Left lung (tissue), 4 donors: ENCODE measurements at regions not wholly inside any gene's neighbourhood (a gene's known extent, or its start where the extent isn't known, plus 50 kb on each side); places are given as distances from the start of the nearest gene placed in this dataset.

Source experiments
- ATAC-seq: fragments of 200-7000 bp; cut with Tn5 transposase; one replicate; pipeline ENCODE4 v1.9.1; 2020; ENCODE audit warnings: moderate library complexity
- DNase-seq, 4 donors: peaks; one replicate each; pipeline ENCODE4 v3.0.0-alpha.2; 2013 to 2020
- H3K27ac ChIP-seq, 2 donors: fragments of 200-600 bp; sonication (generic) in 1 of 2; one replicate each; pipeline versions ENCODE4 v1.5.0 to v1.8.0; 2020 to 2021
- H3K27me3 ChIP-seq, 2 donors: fragments of 200-600 bp; sonication (generic) in 1 of 2; one replicate each; pipeline versions ENCODE4 v1.5.0 to v1.8.0; 2020 to 2021
- H3K36me3 ChIP-seq, 2 donors: fragments of 200-600 bp; sonication (generic) in 1 of 2; one replicate each; pipeline versions ENCODE4 v1.5.0 to v1.8.0; 2020 to 2021
- H3K4me1 ChIP-seq, 2 donors: fragments of 200-600 bp; one replicate each; pipeline ENCODE4 v1.8.0; 2021
- H3K4me3 ChIP-seq, 2 donors: fragments of 200-600 bp; sonication (generic) in 1 of 2; one replicate each; pipeline versions ENCODE4 v1.5.0 to v1.8.0; 2020 to 2021; ENCODE audit warnings: mild to moderate bottlenecking in 1 of 2
- H3K9me3 ChIP-seq, 2 donors: fragments of 200-600 bp; sonication (generic) in 1 of 2; one replicate each; pipeline versions ENCODE4 v1.5.0 to v1.8.0; 2020 to 2021
- intact Hi-C, 2 donors: fragments of 100-400 bp; cut with DNase I; formaldehyde crosslinking; loops; one replicate each; pipeline versions ENCODE4 v1.11.2 to v1.14.2; 2022
- TF ChIP-seq, protein P1 (sequence below), 2 donors: fragments of 200-600 bp; sonication (generic) in 1 of 2; IDR thresholded peaks; one replicate each; pipeline versions ENCODE4 v1.5.0 to v1.8.0; 2021; ENCODE audit warnings: antibody characterized with exemption in 2 of 2
- donor health status: DM: no; HTN: yes; CAD: no.
- donor health status: DM: no; HTN: no; CAD: no.

DNA sequence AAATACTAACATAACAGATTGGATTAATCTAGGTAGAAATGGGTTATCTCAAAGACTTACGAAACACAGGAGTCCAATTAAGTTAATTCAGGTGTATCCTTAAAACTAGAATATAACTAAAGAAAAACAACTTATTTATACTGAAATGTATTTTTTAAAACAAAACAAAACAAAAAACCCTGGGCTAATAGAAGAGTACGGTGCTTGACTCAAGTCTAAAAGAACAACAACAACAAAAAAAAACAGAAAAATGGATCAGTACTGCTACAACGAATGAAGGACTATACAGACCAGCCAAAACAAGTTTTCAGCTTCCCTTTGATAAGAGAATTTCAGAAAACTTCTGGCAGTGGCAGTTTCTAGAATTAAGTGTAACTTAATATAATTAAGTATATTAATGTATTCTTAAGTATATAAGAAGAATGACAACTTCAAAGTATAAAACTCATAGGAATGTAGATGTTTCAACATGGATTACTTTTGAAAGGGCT, 120.1 kb upstream of the EGLN3 start:
- Histone ChIP-seq H3K4me3 (no peak overlapping the region), H3K9me3 (no peaks in the 10 kb centered on the region), H3K27me3 (no peaks in the 10 kb centered on the region), H3K27ac (no peak overlapping the region), H3K4me1 (no peaks in the 10 kb centered on the region), H3K36me3 (no peaks in the 10 kb centered on the region)
- intact Hi-C loops = no loop called here
- no peak for DNase-seq
- TF ChIP-seq, protein P1, sequence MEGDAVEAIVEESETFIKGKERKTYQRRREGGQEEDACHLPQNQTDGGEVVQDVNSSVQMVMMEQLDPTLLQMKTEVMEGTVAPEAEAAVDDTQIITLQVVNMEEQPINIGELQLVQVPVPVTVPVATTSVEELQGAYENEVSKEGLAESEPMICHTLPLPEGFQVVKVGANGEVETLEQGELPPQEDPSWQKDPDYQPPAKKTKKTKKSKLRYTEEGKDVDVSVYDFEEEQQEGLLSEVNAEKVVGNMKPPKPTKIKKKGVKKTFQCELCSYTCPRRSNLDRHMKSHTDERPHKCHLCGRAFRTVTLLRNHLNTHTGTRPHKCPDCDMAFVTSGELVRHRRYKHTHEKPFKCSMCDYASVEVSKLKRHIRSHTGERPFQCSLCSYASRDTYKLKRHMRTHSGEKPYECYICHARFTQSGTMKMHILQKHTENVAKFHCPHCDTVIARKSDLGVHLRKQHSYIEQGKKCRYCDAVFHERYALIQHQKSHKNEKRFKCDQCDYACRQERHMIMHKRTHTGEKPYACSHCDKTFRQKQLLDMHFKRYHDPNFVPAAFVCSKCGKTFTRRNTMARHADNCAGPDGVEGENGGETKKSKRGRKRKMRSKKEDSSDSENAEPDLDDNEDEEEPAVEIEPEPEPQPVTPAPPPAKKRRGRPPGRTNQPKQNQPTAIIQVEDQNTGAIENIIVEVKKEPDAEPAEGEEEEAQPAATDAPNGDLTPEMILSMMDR (IDR thresholded peaks at IDR 0.05) = no peak
- ATAC-seq = no peak

GRCh38 chr14:34069854-34070582, 119.1 kb upstream of the EGLN3 start:
- intact Hi-C loops = no loop called here
- DNase-seq (no peak), ATAC-seq (no peak)
- Histone ChIP-seq H3K27me3 (no peaks in the 10 kb centered on the region), H3K36me3 (no peaks in the 10 kb centered on the region), H3K4me1 (no peaks in the 10 kb centered on the region), H3K4me3 (no peak overlapping the region), H3K9me3 (no peaks in the 10 kb centered on the region), H3K27ac (no peak overlapping the region)
- TF ChIP-seq, protein P1 (IDR thresholded peaks at IDR 0.05) = no peak

DNA sequence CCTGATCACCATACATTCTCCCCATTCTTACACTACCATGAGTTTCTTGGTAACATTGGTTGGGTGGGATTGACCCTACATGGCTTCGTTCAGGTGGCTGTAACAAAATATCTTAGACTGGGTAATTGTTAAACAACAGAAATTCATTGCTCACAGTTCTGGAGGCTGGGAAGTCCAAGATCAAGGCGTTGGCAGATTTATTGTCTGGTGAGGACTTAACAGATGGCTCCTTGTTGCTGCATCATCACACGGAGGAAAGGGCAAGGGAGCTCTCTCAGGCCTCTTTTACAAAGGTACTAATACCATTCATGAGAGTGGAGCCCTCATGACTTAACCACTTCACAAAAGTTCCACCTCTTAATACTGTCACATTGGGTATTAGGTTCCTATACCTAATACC, 116.7 kb upstream of the EGLN3 start:
- ATAC-seq (no peak), DNase-seq (no peak)
- TF ChIP-seq, protein P1 (IDR thresholded peaks at IDR 0.05) = no peak
- Histone ChIP-seq H3K4me3 (no peak overlapping the region), H3K9me3 (no peaks in the 10 kb centered on the region), H3K27ac (no peak overlapping the region), H3K4me1 (no peaks in the 10 kb centered on the region), H3K36me3 (no peaks in the 10 kb centered on the region), H3K27me3 (peaks cover 0 to 3% of the 10 kb centered on the region in 2 donors)
- intact Hi-C loops = no loop called here

GRCh38 chr14:34065690-34066391, 115.0 kb upstream of the EGLN3 start:
- DNase-seq = no peak
- Histone ChIP-seq H3K4me1 (peaks cover 0 to under 1% of the 10 kb centered on the region in 2 donors), H3K36me3 (no peaks in the 10 kb centered on the region), H3K9me3 (no peaks in the 10 kb centered on the region), H3K27ac (no peak overlapping the region), H3K4me3 (no peak overlapping the region), H3K27me3 (peaks cover 0 to 17% of the 10 kb centered on the region in 2 donors)
- ATAC-seq = no peak
- TF ChIP-seq, protein P1 (IDR thresholded peaks at IDR 0.05) = no peak
- intact Hi-C loops = no loop called here

DNA sequence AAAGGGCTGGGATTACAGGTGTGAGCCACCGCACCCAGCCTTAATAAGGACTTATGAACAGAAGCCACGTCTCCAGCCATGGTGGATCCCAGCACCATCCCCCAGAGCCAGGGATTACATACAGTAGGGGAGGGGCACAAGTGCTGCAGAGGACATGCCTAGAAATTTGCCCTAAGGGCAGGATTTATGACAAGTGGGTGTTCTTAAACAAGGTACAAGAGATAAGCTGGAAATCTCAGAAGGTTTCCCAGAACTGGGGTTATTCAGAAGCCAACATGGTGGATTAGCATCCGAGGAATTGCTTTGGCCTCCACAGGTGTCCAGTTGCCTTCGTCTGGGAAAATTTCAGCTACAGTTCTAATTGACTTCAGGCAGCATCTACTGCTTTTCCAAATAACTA, 114.4 kb upstream of the EGLN3 start:
- H3K27ac ChIP-seq = no peak overlapping the region
- DNase-seq (no peak), ATAC-seq (no peak)
- peaks cover 0 to 5% of the 10 kb centered on the region in 2 donors for H3K4me1 ChIP-seq
- no peaks in the 10 kb centered on the region for H3K36me3 ChIP-seq
- peaks cover 0 to 23% of the 10 kb centered on the region in 2 donors for H3K27me3 ChIP-seq
- no peak overlapping the region for H3K4me3 ChIP-seq
- no peaks in the 10 kb centered on the region for H3K9me3 ChIP-seq
- intact Hi-C loops = no loop called here
- TF ChIP-seq, protein P1 (IDR thresholded peaks at IDR 0.05) = no peak
